GM12878 (cell line): ENCODE measurements at regions not wholly inside any gene's neighbourhood (a gene's known extent, or its start where the extent isn't known, plus 50 kb on each side); places are given as distances from the start of the nearest gene placed in this dataset.

Source experiments
- ATAC-seq: fragments of 200-7000 bp; cut with Tn5 transposase; 3 replicates; pipeline ENCODE4 v1.9.1; 2020; ENCODE audit warnings: mild to moderate bottlenecking, moderate library complexity
- BruUV-seq: library from RNA; stranded (reverse); fragments of 400-500 nt; replicated peaks from 2 replicates; lab custom pipeline; 2021; lab: Mats Ljungman, UMichigan
- CTCF ChIA-PET: fragments of 300-600 bp; sonication (Branson Sonifier 250); formaldehyde crosslinking; extraction: SDS; loops from one replicate; lab custom pipeline; 2021; ENCODE audit warnings: inconsistent platforms; lab: Yijun Ruan, JAX
- POLR2A ChIA-PET: fragments of 350-600 bp; formaldehyde crosslinking; extraction: SDS; loops from one replicate; lab custom pipeline; 2021; ENCODE audit warnings: inconsistent platforms; lab: Charles Lee
- RAD21 ChIA-PET: fragments of 300-600 bp; sonication (Branson Sonifier 250); formaldehyde crosslinking; loops from one replicate; lab custom pipeline; 2023; ENCODE audit warnings: antibody characterized with exemption; ENCODE audit not compliant: unreplicated experiment; lab: Charles Lee
- SMC1A ChIA-PET: fragments of 300-600 bp; sonication (Branson Sonifier 250); formaldehyde crosslinking; loops from one replicate; lab custom pipeline; 2023; ENCODE audit not compliant: unreplicated experiment, uncharacterized antibody; lab: Charles Lee
- DNase-seq: peaks from one replicate; pipeline ENCODE4 v3.0.0-alpha.2; 2011; ENCODE audit warnings: low read depth, low spot score
- FAIRE-seq: peaks from 3 replicates; lab custom pipeline; 2011; peaks lifted over from hg19 to GRCh38; lab: Jason Lieb, UNC
- H2AFZ ChIP-seq: 2 replicates; pipeline ENCODE4 v1.6.0; 2011; ENCODE audit warnings: low read depth, low read length, control low read depth; ENCODE audit not compliant: control insufficient read depth
- H3K27ac ChIP-seq: 2 replicates; pipeline ENCODE4 v1.5.1; 2011; ENCODE audit warnings: control low read depth; ENCODE audit not compliant: control insufficient read depth, insufficient read depth
- H3K27me3 ChIP-seq, 2 experiments: replicated peaks in 1 of 2; 2 replicates each; pipeline versions ENCODE4 v1.6.0 to v1.6.1; 2011; ENCODE audit warnings: low read length in 1 of 2; ENCODE audit not compliant: control insufficient read depth in 2 of 2, insufficient read depth in 2 of 2
- H3K36me3 ChIP-seq, 2 experiments: 2 replicates each; pipeline ENCODE4 v1.5.1; 2011; ENCODE audit warnings: low read length in 1 of 2; ENCODE audit not compliant: control insufficient read depth in 2 of 2, insufficient read depth in 2 of 2
- H3K4me1 ChIP-seq: 2 replicates; pipeline ENCODE4 v1.6.1; 2011; ENCODE audit warnings: mild to moderate bottlenecking, low read length, moderate library complexity, mixed read lengths; ENCODE audit not compliant: control insufficient read depth, insufficient read depth
- H3K4me2 ChIP-seq: 2 replicates; pipeline ENCODE4 v1.6.0; 2011; ENCODE audit warnings: control low read depth; ENCODE audit not compliant: control insufficient read depth, insufficient read depth
- H3K4me3 ChIP-seq: fragments of 200-600 bp; sonication (generic); 2 replicates; pipeline ENCODE4 v1.5.1; 2016
- H3K79me2 ChIP-seq: 2 replicates; pipeline ENCODE4 v1.6.0; 2011; ENCODE audit warnings: low read length; ENCODE audit not compliant: control insufficient read depth, insufficient read depth
- H3K9ac ChIP-seq: 2 replicates; pipeline ENCODE4 v1.8.0; 2011; ENCODE audit warnings: low read length, control low read depth, mixed read lengths; ENCODE audit not compliant: control insufficient read depth, insufficient read depth
- H3K9me3 ChIP-seq: replicated peaks from 3 replicates; pipeline ENCODE4 v1.5.1; 2011; ENCODE audit warnings: mild to moderate bottlenecking, low read length; ENCODE audit not compliant: control insufficient read depth, insufficient read depth
- H4K20me1 ChIP-seq: 2 replicates; pipeline ENCODE4 v1.6.0; 2011; ENCODE audit not compliant: control insufficient read depth, insufficient read depth
- BACH1 ChIP-seq: fragments of 450-650 bp; IDR thresholded peaks from 2 replicates; pipeline ENCODE4 v1.6.1; 2017; ENCODE audit warnings: mild to moderate bottlenecking, borderline replicate concordance
- CEBPB ChIP-seq, 2 experiments: fragments of 150-350 bp in 1 of 2; IDR thresholded peaks; 2 replicates each; pipeline ENCODE4 v1.6.1; 2012 to 2014; ENCODE audit warnings: low read depth in 2 of 2, low read length in 2 of 2, borderline replicate concordance in 1 of 2, inconsistent platforms in 1 of 2
- E2F4 ChIP-seq: IDR thresholded peaks from 2 replicates; pipeline ENCODE4 v1.6.1; 2012; ENCODE audit warnings: low read depth, low read length, improper control_type of control experiment
- ELK1 ChIP-seq: IDR thresholded peaks from 2 replicates; pipeline ENCODE4 v1.6.1; 2012; ENCODE audit warnings: low read depth, low read length, improper control_type of control experiment
- KDM1A ChIP-seq: fragments of 200-600 bp; sonication (generic); IDR thresholded peaks from 2 replicates; pipeline ENCODE4 v1.6.1; 2016; ENCODE audit warnings: borderline replicate concordance
- MAX ChIP-seq: IDR thresholded peaks from 2 replicates; pipeline ENCODE4 v1.6.1; 2012; ENCODE audit warnings: low read depth, low read length, improper control_type of control experiment
- PRDM15 ChIP-seq: fragments of 450-650 bp; formaldehyde crosslinking; IDR thresholded peaks from 2 replicates; pipeline ENCODE4 v1.4.0; 2020; ENCODE audit warnings: mild to moderate bottlenecking, moderate library complexity
- RAD21 ChIP-seq: IDR thresholded peaks from 2 replicates; pipeline ENCODE4 v1.6.1; 2011; ENCODE audit warnings: mild to moderate bottlenecking, low read depth, low read length, moderate library complexity; ENCODE audit not compliant: insufficient read depth
- SKIL ChIP-seq: fragments of 450-650 bp; IDR thresholded peaks from 2 replicates; pipeline ENCODE4 v1.6.1; 2017; ENCODE audit warnings: mild to moderate bottlenecking, low read depth, inconsistent platforms; ENCODE audit not compliant: poor library complexity, severe bottlenecking
- WGBS: methylation state at CpG from one replicate; pipeline ENCODE4 v1.1.6; 2016; ENCODE audit warnings: low lambda C conversion rate; ENCODE audit not compliant: insufficient replicate concordance, insufficient coverage; ENCODE audit errors: missing lambda C conversion rate; 5-methylcytosine and 5-hydroxymethylcytosine counted together
- in situ Hi-C: fragments of 300-500 bp; cut with MboI; formaldehyde crosslinking; loops from 9 replicates; pipeline ENCODE4 v1.14.3; 2018; ENCODE audit warnings: mixed read lengths
- intact Hi-C: fragments of 100-400 bp; cut with micrococcal nuclease; formaldehyde crosslinking; loops from one replicate; pipeline ENCODE4 v1.14.2; 2022; ENCODE audit not compliant: unreplicated experiment

- 50% methylated on average over 6 of the region's 6 CpGs for WGBS
- POLR2A ChIA-PET, result no interaction called here
- Histone ChIP-seq H3K9ac (no peak overlapping the region), H3K79me2 (no peaks in the 10 kb centered on the region), H3K27ac (no peak overlapping the region), H3K27me3 (no peaks in the 10 kb centered on the region), H3K4me3 (no peak overlapping the region), H3K4me2 (no peak overlapping the region), H4K20me1 (no peaks in the 10 kb centered on the region), H3K9me3 (no peaks in the 10 kb centered on the region), H3K36me3 (no peaks in the 10 kb centered on the region), H3K4me1 (no peaks in the 10 kb centered on the region), H2AFZ (no peak overlapping the region)
- TF ChIP-seq E2F4 (no peak), CEBPB (IDR thresholded peaks at IDR 0.05; ENCODE audit: borderline replicate concordance in 1 of 2, low read depth in 2 of 2, low read length in 2 of 2) (no peak), MAX (no peak), RAD21 (no peak)
- CTCF ChIA-PET, result no interaction called here
- SMC1A ChIA-PET, result interaction anchor here (0.6 to 1.1 kb wide), 2 partner anchors 207 to 515 kb away, joined by 3 read pairs; no protein-coding TSS in a partner anchor
- FAIRE-seq, result no peak
- no TSS peak for BruUV-seq
- intact Hi-C loops, result no loop called here
- no peak for DNase-seq
- RAD21 ChIA-PET, result no interaction called here
- in situ Hi-C loops, result no loop called here
- no peak for ATAC-seq
These were observed 306.6 kb downstream of the EPM2A start for GRCh38 chr6:145428706-145429105.

DNA sequence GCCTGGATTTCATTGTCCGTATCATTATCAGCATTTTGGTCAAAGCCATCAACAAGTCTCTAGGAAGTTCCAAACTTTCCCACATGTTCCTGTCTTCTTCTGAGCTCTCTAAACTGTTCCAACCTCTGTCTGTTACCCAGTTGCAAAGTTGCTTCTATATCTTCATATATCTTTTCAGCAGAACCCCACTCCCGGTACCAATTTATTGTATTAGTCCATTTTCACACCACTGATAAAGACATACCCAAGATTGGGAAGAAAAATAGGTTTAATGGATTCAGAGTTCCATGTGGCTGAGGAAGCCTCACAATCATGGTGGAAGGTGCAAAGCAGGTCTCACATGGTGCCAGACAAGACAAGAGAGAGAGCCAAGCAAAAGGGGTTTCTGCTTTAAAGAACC lies 293.2 kb downstream of the EPM2A start:
- in situ Hi-C loops, result no loop called here
- intact Hi-C loops, result no loop called here
- no peak for DNase-seq
- TF ChIP-seq SKIL, result no peak
- TF ChIP-seq ELK1, result no peak
- TF ChIP-seq KDM1A, result no peak
- TF ChIP-seq PRDM15 (CRISPR knock-in tag), result no peak
- TF ChIP-seq BACH1, result no peak

More for the DNA sequence above, 293.2 kb downstream of the EPM2A start:
- no peak for ATAC-seq
- BruUV-seq, result no TSS peak
- ChIA-PET SMC1A (no interaction called here), POLR2A (no interaction called here), CTCF (no interaction called here), RAD21 (no interaction called here)
- FAIRE-seq, result no peak
- no peaks in the 10 kb centered on the region for H3K27me3 ChIP-seq
- H3K4me1 ChIP-seq, result no peaks in the 10 kb centered on the region
- WGBS, result 72% methylated on average over 2 of the region's 2 CpGs
- H3K79me2 ChIP-seq, result no peaks in the 10 kb centered on the region
- H3K9ac ChIP-seq, result no peak overlapping the region
- no peak overlapping the region for H3K4me3 ChIP-seq
- no peaks in the 10 kb centered on the region for H3K36me3 ChIP-seq
- no peak overlapping the region for H3K27ac ChIP-seq
- peaks cover 1% of the 10 kb centered on the region; the same call in 2 of the 3 replicates for H3K9me3 ChIP-seq
- no peaks in the 10 kb centered on the region for H4K20me1 ChIP-seq
- no peak overlapping the region for H3K4me2 ChIP-seq
- H2AFZ ChIP-seq, result no peak overlapping the region
